ENCODE measurements at regions not wholly inside any gene's neighbourhood (a gene's known extent, or its start where the extent isn't known, plus 50 kb on each side); places are given as distances from the start of the nearest gene placed in this dataset.

- H2AFZ ChIP-seq (ENCODE audit: control insufficient read depth, low read length): no peak overlapping the region
- DNase-seq (ENCODE audit: low read depth, low spot score): no peak
- H3K79me2 ChIP-seq (ENCODE audit: control insufficient read depth, insufficient read depth, low read length): no peaks in the 10 kb centered on the region
- H3K4me1 ChIP-seq (ENCODE audit: control insufficient read depth, extremely low read depth, insufficient read depth, low read length): no peaks in the 10 kb centered on the region
- no peaks in the 10 kb centered on the region for H3K9me1 ChIP-seq (ENCODE audit: control insufficient read depth, extremely low read depth, insufficient read depth, low read length)
- H3K9ac ChIP-seq (ENCODE audit: control insufficient read depth, extremely low read depth, insufficient read depth, low read length): no peak overlapping the region
- TF ChIP-seq CTCF (optimal IDR thresholded peaks at IDR 0.05 in 1 of 3, IDR thresholded peaks at IDR 0.05 in 1 of 3, conservative IDR thresholded peaks at IDR 0.05 in 1 of 3; ENCODE audit: extremely low read depth in 1 of 3, insufficient read depth in 2 of 3, low read length in 3 of 3): no peak
- no peak for TF ChIP-seq EZH2 (IDR thresholded peaks at IDR 0.05; ENCODE audit: low read length)
- H4K20me1 ChIP-seq (ENCODE audit: control insufficient read depth, extremely low read depth, insufficient read depth, low read length): no peaks in the 10 kb centered on the region
- dilution Hi-C loops (cut with MboI; ENCODE audit: extremely low pct_ligation_motif_present, low sequenced_read_pairs): no loop called here
- no peaks in the 10 kb centered on the region for H3K9me3 ChIP-seq (ENCODE audit: control insufficient read depth, low read depth, low read length)
- H3K36me3 ChIP-seq (ENCODE audit: control insufficient read depth in 2 of 2, extremely low read depth in 1 of 2, insufficient read depth in 2 of 2, low read length in 2 of 2): no peaks in the 10 kb centered on the region
- no peaks in the 10 kb centered on the region for H3K27me3 ChIP-seq (ENCODE audit: control insufficient read depth, extremely low read depth, insufficient read depth, low read length)
- H3K27ac ChIP-seq (ENCODE audit: control insufficient read depth, insufficient read depth, low read length): no peak overlapping the region
- no peak overlapping the region for H3K4me3 ChIP-seq (ENCODE audit: control insufficient read depth in 2 of 3, extremely low read depth in 1 of 3, insufficient read depth in 2 of 3, low read depth in 1 of 3, low read length in 3 of 3)
- no peak overlapping the region for H3K4me2 ChIP-seq (ENCODE audit: control insufficient read depth, extremely low read depth, insufficient read depth, low read depth, low read length)
- no peak for FAIRE-seq
Observed at GRCh38 chr16:79370736-79371135, 229.8 kb downstream of the MAF start.

- Histone ChIP-seq H3K4me2 (ENCODE audit: control insufficient read depth, extremely low read depth, insufficient read depth, low read depth, low read length) (no peak overlapping the region), H3K36me3 (ENCODE audit: control insufficient read depth in 2 of 2, extremely low read depth in 1 of 2, insufficient read depth in 2 of 2, low read length in 2 of 2) (no peaks in the 10 kb centered on the region), H3K79me2 (ENCODE audit: control insufficient read depth, insufficient read depth, low read length) (no peaks in the 10 kb centered on the region), H3K4me3 (ENCODE audit: control insufficient read depth in 2 of 3, extremely low read depth in 1 of 3, insufficient read depth in 2 of 3, low read depth in 1 of 3, low read length in 3 of 3) (no peak overlapping the region), H3K9me1 (ENCODE audit: control insufficient read depth, extremely low read depth, insufficient read depth, low read length) (no peaks in the 10 kb centered on the region), H4K20me1 (ENCODE audit: control insufficient read depth, extremely low read depth, insufficient read depth, low read length) (no peaks in the 10 kb centered on the region), H3K27ac (ENCODE audit: control insufficient read depth, insufficient read depth, low read length) (no peak overlapping the region), H2AFZ (ENCODE audit: control insufficient read depth, low read length) (no peak overlapping the region), H3K9me3 (ENCODE audit: control insufficient read depth, low read depth, low read length) (no peaks in the 10 kb centered on the region), H3K9ac (ENCODE audit: control insufficient read depth, extremely low read depth, insufficient read depth, low read length) (no peak overlapping the region), H3K4me1 (ENCODE audit: control insufficient read depth, extremely low read depth, insufficient read depth, low read length) (no peaks in the 10 kb centered on the region), H3K27me3 (ENCODE audit: control insufficient read depth, extremely low read depth, insufficient read depth, low read length) (no peaks in the 10 kb centered on the region)
- FAIRE-seq: no peak
- no peak for DNase-seq (ENCODE audit: low read depth, low spot score)
- TF ChIP-seq EZH2 (IDR thresholded peaks at IDR 0.05; ENCODE audit: low read length) (no peak), CTCF (optimal IDR thresholded peaks at IDR 0.05 in 1 of 3, IDR thresholded peaks at IDR 0.05 in 1 of 3, conservative IDR thresholded peaks at IDR 0.05 in 1 of 3; ENCODE audit: extremely low read depth in 1 of 3, insufficient read depth in 2 of 3, low read length in 3 of 3) (no peak)
- dilution Hi-C loops (cut with MboI; ENCODE audit: extremely low pct_ligation_motif_present, low sequenced_read_pairs): no loop called here
Observed at GRCh38 chr16:79369796-79370195, 230.7 kb downstream of the MAF start.

All from keratinocyte (primary cell).